ENCODE measurements at regions not wholly inside any gene's neighbourhood (a gene's known extent, or its start where the extent isn't known, plus 50 kb on each side); places are given as distances from the start of the nearest gene placed in this dataset.
"Not testable (repeated sequence)": the region's sequence is repeated elsewhere in the genome, so short reads cannot be mapped to it uniquely, and the experiment has no call there.

DNA sequence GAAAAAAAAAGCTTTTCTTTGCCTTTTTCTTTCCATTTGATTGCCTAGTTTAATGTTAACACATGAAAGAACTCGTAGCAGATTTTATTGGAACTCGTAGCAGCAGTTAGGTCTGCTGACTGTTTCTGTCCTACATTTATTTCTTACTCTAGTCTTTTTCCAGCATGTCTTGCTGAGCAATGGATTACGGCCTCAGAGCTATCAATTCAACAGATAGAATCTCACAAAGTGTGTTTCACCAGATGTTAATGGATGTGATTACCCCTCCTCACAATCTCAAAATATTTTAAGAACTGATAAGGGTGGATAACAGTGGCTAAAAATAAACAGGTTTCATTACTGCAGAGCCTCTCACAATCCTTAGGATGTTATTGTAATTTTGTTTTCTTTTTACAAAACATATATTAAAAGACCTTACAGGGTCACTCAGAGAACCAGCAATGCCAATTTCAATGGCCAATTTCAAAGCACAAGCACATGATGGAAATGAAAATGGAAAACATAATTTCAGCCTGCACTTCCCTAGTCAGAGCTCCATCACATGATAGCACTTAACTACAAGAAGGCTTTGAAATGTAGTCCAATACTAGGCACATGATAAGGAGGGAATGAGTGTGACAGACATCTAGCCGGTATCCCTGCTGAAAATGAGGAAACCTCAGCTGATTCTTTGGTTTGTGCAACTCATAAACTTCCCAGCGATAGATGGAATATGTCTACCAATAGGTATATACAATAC lies 838.1 kb upstream of the SEMA6D start:
- no peak for DNase-seq (ENCODE audit: low read depth in 4 of 4, low spot score in 2 of 4)

DNA sequence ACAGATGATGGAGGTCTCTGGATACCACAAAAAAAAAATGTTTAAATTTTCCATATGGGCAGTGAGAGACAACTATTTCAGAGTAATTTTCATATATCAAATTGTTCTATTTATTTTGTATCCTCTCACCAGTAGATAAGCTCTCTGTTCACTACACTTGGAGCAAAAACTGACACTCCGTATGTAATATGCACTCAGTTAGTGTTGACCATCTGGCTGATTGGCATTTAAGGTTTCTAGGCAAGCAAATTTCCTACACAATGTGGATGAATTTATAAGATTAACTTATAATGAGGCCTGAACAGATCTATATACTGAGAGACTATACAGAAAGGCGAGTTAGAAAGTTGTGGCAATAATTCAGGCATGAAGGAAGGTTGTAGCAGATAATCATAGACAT lies 836.5 kb upstream of the SEMA6D start:
- no peak for DNase-seq (ENCODE audit: low read depth in 4 of 4, low spot score in 2 of 4)

- DNase-seq (ENCODE audit: low read depth in 4 of 4, low spot score in 2 of 4): no peak
Observed at GRCh38 chr15:46892621-46893160, 824.6 kb upstream of the SEMA6D start.

DNA sequence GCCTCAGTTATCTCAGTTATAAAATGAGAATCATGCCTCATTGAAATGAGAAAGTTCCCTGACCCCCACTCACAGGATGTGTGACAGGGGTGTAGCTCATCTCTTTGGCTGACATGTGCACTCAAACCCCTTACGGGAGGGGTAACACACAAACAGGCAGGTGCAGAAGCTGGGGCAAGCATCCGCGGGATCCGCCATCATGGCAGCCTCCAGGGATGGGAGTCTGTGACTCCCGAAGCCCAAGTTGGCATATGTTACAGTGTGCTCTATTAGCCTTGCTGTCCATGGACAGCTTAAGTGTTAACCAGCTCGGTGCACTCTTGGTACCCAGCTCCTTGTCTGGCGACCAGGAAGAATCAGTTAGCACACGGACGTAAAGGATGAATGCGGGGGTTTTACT lies 822.7 kb upstream of the SEMA6D start:
- DNase-seq (ENCODE audit: low read depth in 4 of 4, low spot score in 2 of 4): no peak

GRCh38 chr15:46897266-46897665 lies 820.0 kb upstream of the SEMA6D start:
- DNase-seq (ENCODE audit: low read depth in 4 of 4, low spot score in 2 of 4): no peak

- DNase-seq (ENCODE audit: low read depth in 4 of 4, low spot score in 2 of 4): no peak
Observed at GRCh38 chr15:46901001-46901400, 816.3 kb upstream of the SEMA6D start.

DNA sequence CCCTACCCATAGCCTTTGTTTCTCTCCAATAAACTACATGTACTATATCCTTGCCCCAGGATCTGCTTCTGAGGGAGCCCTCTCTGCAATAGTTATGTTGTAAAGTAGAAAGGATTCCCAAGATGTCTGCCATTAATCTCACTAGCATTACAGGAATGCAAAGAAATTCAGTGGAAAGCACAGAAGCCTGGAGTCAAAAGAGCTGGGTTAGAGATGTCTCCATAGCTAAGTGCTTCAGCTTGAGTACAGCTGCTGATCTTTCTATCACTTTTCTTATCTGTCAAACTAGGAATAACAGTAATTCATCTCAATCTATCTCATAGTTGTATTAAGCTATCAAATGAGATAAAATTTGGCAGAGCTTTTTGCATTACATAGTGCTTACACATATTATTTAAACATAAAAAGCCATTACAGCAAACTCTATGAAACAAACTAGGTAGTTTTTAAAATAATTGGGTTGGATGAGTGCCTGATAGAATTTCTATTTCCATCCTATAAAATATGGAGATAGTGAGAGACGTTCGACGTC lies 799.5 kb upstream of the SEMA6D start:
- no peak for DNase-seq (ENCODE audit: low read depth in 4 of 4, low spot score in 2 of 4)

GRCh38 chr15:46918462-46919140 lies 798.7 kb upstream of the SEMA6D start:
- no peak for DNase-seq (ENCODE audit: low read depth in 4 of 4, low spot score in 2 of 4)

- no peak for DNase-seq (ENCODE audit: low read depth in 4 of 4, low spot score in 2 of 4)
Observed at GRCh38 chr15:46921891-46922290, 795.4 kb upstream of the SEMA6D start.

DNA sequence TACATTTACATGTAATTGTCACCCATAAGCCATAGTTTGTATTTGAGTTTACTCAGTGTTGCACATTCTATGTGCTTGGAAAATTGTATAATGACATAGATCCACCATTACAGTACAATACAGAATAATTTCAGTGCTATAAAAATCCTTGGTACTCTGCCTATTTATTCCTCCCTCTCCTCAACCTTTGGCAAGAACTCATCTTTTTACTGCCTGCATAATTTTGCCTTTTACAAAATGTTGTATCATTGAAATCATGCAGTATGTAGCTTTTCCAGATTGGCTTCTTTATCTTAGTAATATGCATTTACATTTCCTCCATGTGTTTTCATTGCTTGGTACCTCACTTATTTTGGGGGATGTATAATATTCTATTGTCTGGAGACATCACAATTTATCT lies 786.9 kb upstream of the SEMA6D start:
- no peak for DNase-seq (ENCODE audit: low read depth in 4 of 4, low spot score in 2 of 4)

- DNase-seq (ENCODE audit: low read depth in 4 of 4, low spot score in 2 of 4): no peak
Observed at GRCh38 chr15:46933332-46933731, 784.0 kb upstream of the SEMA6D start.

DNA sequence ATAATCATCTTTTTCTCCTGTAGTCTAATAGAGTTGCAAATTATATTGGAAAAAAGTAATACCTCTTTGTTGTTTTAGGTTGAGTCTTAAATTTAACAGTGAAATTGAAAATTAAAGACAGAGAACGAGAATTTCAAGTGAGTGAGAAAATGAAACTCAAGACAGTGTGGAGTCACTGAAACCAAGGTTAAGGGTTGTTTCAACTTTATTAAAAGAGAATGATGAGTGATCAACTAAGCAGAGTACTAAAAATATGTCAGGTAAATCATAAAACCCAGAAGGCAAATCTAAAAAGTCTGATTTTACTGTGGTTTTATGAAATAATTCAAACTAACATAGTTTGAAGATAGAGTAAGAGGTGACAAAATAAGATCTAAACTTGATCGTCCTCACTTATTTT lies 782.5 kb upstream of the SEMA6D start:
- DNase-seq (ENCODE audit: low read depth in 4 of 4, low spot score in 2 of 4): no peak

- DNase-seq (ENCODE audit: low read depth in 4 of 4, low spot score in 2 of 4): no peak
Observed at GRCh38 chr15:46938169-46938568, 779.1 kb upstream of the SEMA6D start.

DNA sequence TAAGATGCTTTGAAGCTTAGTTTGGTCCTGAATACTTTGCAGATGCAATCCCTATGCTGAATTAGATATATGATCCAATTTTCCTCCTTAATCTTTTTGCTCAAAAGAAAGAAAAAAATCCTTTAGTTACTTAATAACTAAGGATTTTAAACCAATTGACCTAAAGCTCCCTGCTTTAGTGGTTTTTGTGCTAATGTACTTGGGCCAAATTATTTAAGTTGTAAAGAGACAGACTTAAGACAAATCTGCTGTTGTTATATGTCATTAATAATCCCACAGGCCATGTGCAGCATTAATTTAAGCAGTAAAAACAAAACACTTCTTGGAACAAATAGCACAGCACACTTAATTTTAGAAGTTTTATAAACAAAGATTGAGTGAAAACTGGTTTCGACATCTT lies 776.1 kb upstream of the SEMA6D start:
- DNase-seq (ENCODE audit: low read depth in 4 of 4, low spot score in 2 of 4): peak in 2 of 4 donors; percentile 26 to 67

- DNase-seq (ENCODE audit: low read depth in 4 of 4, low spot score in 2 of 4): no peak
Observed at GRCh38 chr15:46946953-46947352, 770.4 kb upstream of the SEMA6D start.

GRCh38 chr15:46955576-46955975 lies 761.7 kb upstream of the SEMA6D start:
- no peak for DNase-seq (ENCODE audit: low read depth in 4 of 4, low spot score in 2 of 4)

DNA sequence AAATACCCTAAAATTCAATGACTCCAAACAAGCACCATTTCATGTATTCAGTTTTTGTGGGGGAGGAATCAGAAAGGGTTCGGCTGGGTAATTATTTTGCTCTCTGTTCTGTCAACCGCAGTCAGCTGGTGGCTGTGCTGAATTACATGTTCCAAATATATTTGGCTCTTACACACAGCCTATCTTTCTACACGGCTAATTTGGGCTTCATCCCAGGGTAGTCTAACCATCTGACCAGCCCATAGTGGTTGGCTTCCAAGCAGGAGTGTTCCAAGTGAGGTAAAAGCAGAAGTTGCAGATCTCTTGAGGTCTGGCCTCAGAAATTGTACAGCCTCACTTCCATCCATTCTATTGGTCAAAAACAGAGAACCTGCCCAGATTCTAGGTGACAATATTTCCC lies 760.8 kb upstream of the SEMA6D start:
- DNase-seq (ENCODE audit: low read depth in 4 of 4, low spot score in 2 of 4): no peak

GRCh38 chr15:46956881-46957280 lies 760.4 kb upstream of the SEMA6D start:
- DNase-seq (ENCODE audit: low read depth in 4 of 4, low spot score in 2 of 4): no peak

DNA sequence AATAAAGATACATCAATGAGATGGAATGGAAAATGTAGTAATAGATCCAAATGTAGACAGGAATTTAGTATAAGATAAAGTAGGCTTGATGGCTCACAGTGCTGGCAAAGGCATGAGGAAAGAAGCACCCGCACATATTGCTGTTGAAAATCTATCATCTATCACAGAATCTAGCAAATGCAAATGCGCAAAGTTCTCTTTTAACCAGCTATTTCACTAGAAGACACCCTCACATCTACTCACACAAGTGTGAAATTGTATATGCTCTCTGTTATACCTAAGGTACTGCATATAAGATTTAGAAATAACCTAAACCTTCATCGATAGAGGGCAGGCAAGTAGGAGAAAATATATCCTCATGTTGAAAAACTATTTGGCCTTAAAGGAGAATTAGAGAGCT lies 756.7 kb upstream of the SEMA6D start:
- DNase-seq (ENCODE audit: low read depth in 4 of 4, low spot score in 2 of 4): no peak

- peak; percentile 30 to 55 (median 45) for DNase-seq (ENCODE audit: low read depth in 4 of 4, low spot score in 2 of 4)
Observed at GRCh38 chr15:46961795-46962194, 755.5 kb upstream of the SEMA6D start.

GRCh38 chr15:46988055-46988454 lies 729.2 kb upstream of the SEMA6D start:
- DNase-seq (ENCODE audit: low read depth in 4 of 4, low spot score in 2 of 4): not testable (repeated sequence)

- no peak for DNase-seq (ENCODE audit: low read depth in 4 of 4, low spot score in 2 of 4)
Observed at GRCh38 chr15:46996359-46996758, 720.9 kb upstream of the SEMA6D start.
